NCI-H345 treated with DMSO at 0.1 percent for 48 hours (cell line): ENCODE measurements at regions not wholly inside any gene's neighbourhood (a gene's known extent, or its start where the extent isn't known, plus 50 kb on each side); places are given as distances from the start of the nearest gene placed in this dataset.
A peak's percentile ranks its signal among the peaks of the same experiment; 100 is the strongest.

ENCODE experiments used
- DNase-seq: peaks from one replicate; lab custom pipeline; 2025; ENCODE audit not compliant: unreplicated experiment; lab: John Stamatoyannopoulos, UW

- no peak for DNase-seq
Observed at GRCh38 chr2:168338292-168338691, 90.9 kb upstream of the STK39 start.

- no peak for DNase-seq
Observed at GRCh38 chr2:168338803-168339437, 91.5 kb upstream of the STK39 start.

GRCh38 chr2:168340931-168341330 lies 93.5 kb upstream of the STK39 start:
- no peak for DNase-seq

GRCh38 chr2:168343586-168343985 lies 96.2 kb upstream of the STK39 start:
- DNase-seq, result no peak

GRCh38 chr2:168344706-168345105 lies 97.3 kb upstream of the STK39 start:
- DNase-seq, result no peak

GRCh38 chr2:168345601-168346000 lies 98.2 kb upstream of the STK39 start:
- DNase-seq, result no peak

GRCh38 chr2:168346725-168347477 lies 99.5 kb upstream of the STK39 start:
- DNase-seq, result peak; percentile 88

GRCh38 chr2:168348076-168348475 lies 100.7 kb upstream of the STK39 start:
- no peak for DNase-seq

- DNase-seq, result peak; percentile 82
Observed at GRCh38 chr2:168350380-168350779, 103.0 kb upstream of the STK39 start.

- DNase-seq, result no peak
Observed at GRCh38 chr2:168353251-168353650, 102.8 kb upstream of the CERS6 start.

- no peak for DNase-seq
Observed at GRCh38 chr2:168354499-168354898, 101.6 kb upstream of the CERS6 start.

GRCh38 chr2:168355121-168355520 lies 101.0 kb upstream of the CERS6 start:
- DNase-seq, result peak; percentile 84

- no peak for DNase-seq
Observed at GRCh38 chr2:168355779-168356476, 100.1 kb upstream of the CERS6 start.

GRCh38 chr2:168356477-168356835 lies 99.6 kb upstream of the CERS6 start:
- DNase-seq, result no peak

GRCh38 chr2:168357797-168358472 lies 98.1 kb upstream of the CERS6 start:
- DNase-seq, result no peak

- DNase-seq, result no peak
Observed at GRCh38 chr2:168359082-168359481, 97.0 kb upstream of the CERS6 start.

- no peak for DNase-seq
Observed at GRCh38 chr2:168363347-168364092, 92.6 kb upstream of the CERS6 start.

- DNase-seq, result peak; percentile 47
Observed at GRCh38 chr2:168365094-168365621, 90.9 kb upstream of the CERS6 start.

GRCh38 chr2:168369031-168369430 lies 87.0 kb upstream of the CERS6 start:
- no peak for DNase-seq

GRCh38 chr2:168371273-168372019 lies 84.6 kb upstream of the CERS6 start:
- no peak for DNase-seq
